OCI-LY7 (cell line): ENCODE measurements at regions not wholly inside any gene's neighbourhood (a gene's known extent, or its start where the extent isn't known, plus 50 kb on each side); places are given as distances from the start of the nearest gene placed in this dataset.

ENCODE experiments used
- BruUV-seq: library from RNA; stranded (reverse); fragments of 400-500 nt; replicated peaks from 2 replicates; lab custom pipeline; 2021; lab: Mats Ljungman, UMichigan
- CTCF ChIA-PET: fragments of 300-600 bp; sonication (Branson Sonifier 250); formaldehyde crosslinking; loops from one replicate; lab custom pipeline; 2022; ENCODE audit warnings: antibody characterized with exemption; ENCODE audit not compliant: unreplicated experiment; lab: Charles Lee
- POLR2A ChIA-PET: fragments of 300-600 bp; sonication (Branson Sonifier 250); formaldehyde crosslinking; loops from one replicate; lab custom pipeline; 2022; ENCODE audit warnings: antibody characterized with exemption; lab: Charles Lee
- DNase-seq: peaks from one replicate; pipeline ENCODE4 v3.0.0-alpha.2; 2015; ENCODE audit warnings: low spot score
- H2AFZ ChIP-seq: fragments of 200-600 bp; sonication (generic), shearing (Covaris generic); 2 replicates; pipeline ENCODE4 v1.6.1; 2014; ENCODE audit warnings: mild to moderate bottlenecking, antibody characterized with exemption, low read length, moderate library complexity
- H3K27ac ChIP-seq: fragments of 200-600 bp; sonication (generic); 2 replicates; pipeline ENCODE4 v1.5.1; 2014; ENCODE audit warnings: mixed run types, low read depth, mild to moderate bottlenecking, moderate library complexity, low read length, inconsistent platforms; ENCODE audit not compliant: poor library complexity, severe bottlenecking
- H3K36me3 ChIP-seq: fragments of 200-600 bp; sonication (generic); 2 replicates; pipeline ENCODE4 v1.6.1; 2014; ENCODE audit warnings: mild to moderate bottlenecking, antibody characterized with exemption, low read length, moderate library complexity, mixed read lengths; ENCODE audit not compliant: insufficient read depth
- H3K4me1 ChIP-seq: fragments of 200-600 bp; sonication (generic); 2 replicates; pipeline ENCODE4 v1.5.1; 2014; ENCODE audit warnings: mild to moderate bottlenecking, low read length; ENCODE audit not compliant: insufficient read depth, poor library complexity, severe bottlenecking
- H3K4me2 ChIP-seq: fragments of 200-600 bp; sonication (generic); 2 replicates; pipeline ENCODE4 v1.6.1; 2014; ENCODE audit warnings: mild to moderate bottlenecking, low read length
- H3K4me3 ChIP-seq: fragments of 200-600 bp; sonication (generic); 2 replicates; pipeline ENCODE4 v1.5.1; 2014; ENCODE audit warnings: mild to moderate bottlenecking, low read depth, low read length; ENCODE audit not compliant: poor library complexity, severe bottlenecking
- H3K79me2 ChIP-seq: fragments of 200-600 bp; sonication (generic); 2 replicates; pipeline ENCODE4 v1.6.1; 2016; ENCODE audit warnings: low read depth, mild to moderate bottlenecking, low read length, moderate library complexity, mixed read lengths; ENCODE audit not compliant: insufficient read depth
- H3K9me2 ChIP-seq: fragments of 200-600 bp; sonication (generic); 2 replicates; pipeline ENCODE4 v1.6.1; 2016; ENCODE audit warnings: mild to moderate bottlenecking, low read length, mixed read lengths; ENCODE audit not compliant: insufficient read depth
- H3K9me3 ChIP-seq: fragments of 200-600 bp; sonication (generic); 2 replicates; pipeline ENCODE4 v1.6.1; 2014; ENCODE audit warnings: mild to moderate bottlenecking, mixed run types, low read length, mixed read lengths
- H4K20me1 ChIP-seq: fragments of 200-600 bp; sonication (generic); 2 replicates; pipeline ENCODE4 v1.6.1; 2014; ENCODE audit warnings: mild to moderate bottlenecking, antibody characterized with exemption, low read length, moderate library complexity, mixed read lengths; ENCODE audit not compliant: insufficient read depth
- CTCF ChIP-seq: fragments of 200-600 bp; sonication (generic); conservative IDR thresholded peaks from 2 replicates; pipeline ENCODE4 v1.5.1; 2014; ENCODE audit warnings: mild to moderate bottlenecking, antibody characterized with exemption, low read length, moderate library complexity, mixed read lengths
- EZH2phosphoT487 ChIP-seq: fragments of 200-600 bp; sonication (generic); IDR thresholded peaks from 2 replicates; pipeline ENCODE4 v1.6.1; 2018; ENCODE audit warnings: low read depth, borderline replicate concordance, mild to moderate bottlenecking, mixed run types, antibody characterized with exemption, low read length, moderate library complexity, mixed read lengths
- intact Hi-C: fragments of 100-400 bp; cut with micrococcal nuclease; formaldehyde crosslinking; loops from one replicate; pipeline ENCODE4 v1.10.0; 2022; ENCODE audit not compliant: unreplicated experiment

DNA sequence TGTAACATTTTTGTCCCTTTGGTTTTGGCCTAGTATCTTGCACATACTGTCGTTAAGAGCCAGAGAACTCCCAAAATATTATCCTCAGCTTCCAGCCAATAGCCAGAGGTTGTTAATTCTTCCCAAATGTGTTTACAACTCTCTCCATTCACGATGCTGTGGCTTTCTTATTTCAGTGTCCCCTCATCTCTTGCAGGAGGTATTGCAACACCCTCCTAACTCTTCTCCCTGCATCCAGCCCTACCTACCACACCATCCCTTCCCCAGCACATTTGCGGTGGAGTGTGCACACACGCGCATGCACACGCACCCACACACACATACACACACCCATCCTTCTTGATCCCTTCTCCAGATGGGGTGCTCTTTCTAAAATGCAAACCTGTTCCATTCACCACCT, 75.6 kb upstream of the LMO2 start:
- Histone ChIP-seq H3K4me2 (no peak overlapping the region), H4K20me1 (no peaks in the 10 kb centered on the region), H3K9me2 (no peaks in the 10 kb centered on the region), H3K4me1 (no peaks in the 10 kb centered on the region), H3K9me3 (no peaks in the 10 kb centered on the region), H3K27ac (no peak overlapping the region), H3K36me3 (no peaks in the 10 kb centered on the region), H2AFZ (no peak overlapping the region), H3K79me2 (no peaks in the 10 kb centered on the region), H3K4me3 (no peak overlapping the region)
- CTCF ChIA-PET = no interaction called here
- intact Hi-C loops = no loop called here
- TF ChIP-seq CTCF = no peak
- TF ChIP-seq EZH2phosphoT487 = no peak
- BruUV-seq = no TSS peak
- no peak for DNase-seq
- POLR2A ChIA-PET = interaction anchor here (0.7 kb wide), 3 partner anchors 27 to 109 kb away, joined by 3 read pairs; partner anchors contain the start of gene LMO2

DNA sequence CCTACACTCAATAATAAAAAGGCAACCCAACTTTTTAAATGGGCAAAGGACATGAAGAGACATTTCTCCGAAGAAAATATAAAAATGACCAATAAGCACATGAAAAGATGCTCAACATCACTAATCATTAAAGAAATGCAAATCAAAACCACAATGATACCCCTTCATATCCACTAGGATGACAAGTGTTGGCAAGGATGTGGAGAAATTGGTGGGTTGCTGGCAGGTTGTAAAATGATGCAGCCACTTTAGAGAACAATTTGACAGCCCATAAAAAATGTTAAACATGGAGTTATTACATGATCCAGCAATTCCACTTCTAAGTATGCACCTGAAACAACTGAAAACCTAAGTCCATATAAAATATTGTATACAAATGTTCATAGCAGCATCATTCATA, 73.2 kb upstream of the LMO2 start:
- H3K79me2 ChIP-seq = no peaks in the 10 kb centered on the region
- TF ChIP-seq EZH2phosphoT487 = no peak
- no peak for TF ChIP-seq CTCF
- DNase-seq = no peak

DNA sequence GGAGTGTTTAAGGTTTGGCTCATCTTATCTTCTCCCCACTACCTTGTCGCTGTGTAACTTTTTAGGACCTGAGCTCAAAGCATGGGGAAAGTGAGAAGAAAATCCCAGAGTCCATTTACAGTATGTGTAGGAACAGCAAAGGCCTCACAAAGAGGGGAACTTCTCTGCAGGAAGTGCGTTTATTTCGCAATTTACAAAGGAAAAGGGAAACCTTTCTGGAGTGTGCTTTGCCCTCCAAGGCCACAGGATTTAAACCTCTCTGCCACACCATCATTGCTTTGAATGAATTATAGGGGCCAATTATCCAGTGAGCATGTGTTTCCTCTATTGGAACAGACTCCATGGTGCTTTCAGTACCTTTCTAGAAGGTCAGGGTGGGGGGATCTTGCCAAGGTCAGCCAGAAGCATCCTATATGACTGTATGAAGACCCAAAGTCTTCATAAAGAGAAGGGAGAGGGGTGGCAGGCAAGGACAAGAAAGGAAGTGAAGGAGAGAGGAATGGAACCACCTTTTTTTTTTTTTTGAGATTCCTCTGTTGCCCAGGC, 68.1 kb upstream of the LMO2 start:
- no peaks in the 10 kb centered on the region for H3K9me2 ChIP-seq
- DNase-seq = no peak
- BruUV-seq = no TSS peak
- H4K20me1 ChIP-seq = no peaks in the 10 kb centered on the region
- ChIA-PET CTCF (no interaction called here), POLR2A (interaction anchor here (0.6 to 0.7 kb wide), 4 partner anchors 40 to 1998 kb away, joined by 3 to 5 read pairs (median 4); no protein-coding TSS in a partner anchor)
- H2AFZ ChIP-seq = no peak overlapping the region
- no peak for TF ChIP-seq EZH2phosphoT487
- no peak for TF ChIP-seq CTCF
- H3K4me3 ChIP-seq = no peak overlapping the region
- H3K27ac ChIP-seq = no peak overlapping the region
- H3K4me2 ChIP-seq = no peak overlapping the region
- H3K4me1 ChIP-seq = no peaks in the 10 kb centered on the region
- H3K79me2 ChIP-seq = no peaks in the 10 kb centered on the region
- no peaks in the 10 kb centered on the region for H3K9me3 ChIP-seq
- intact Hi-C loops = no loop called here
- no peaks in the 10 kb centered on the region for H3K36me3 ChIP-seq

More for the DNA sequence above, 73.2 kb upstream of the LMO2 start:
- ChIA-PET CTCF (no interaction called here), POLR2A (no interaction called here)
- BruUV-seq = no TSS peak
- no peak overlapping the region for H3K27ac ChIP-seq
- no peaks in the 10 kb centered on the region for H4K20me1 ChIP-seq
- no peak overlapping the region for H2AFZ ChIP-seq
- no peaks in the 10 kb centered on the region for H3K9me3 ChIP-seq
- H3K4me1 ChIP-seq = no peaks in the 10 kb centered on the region
- H3K36me3 ChIP-seq = no peaks in the 10 kb centered on the region
- no peak overlapping the region for H3K4me2 ChIP-seq
- no peak overlapping the region for H3K4me3 ChIP-seq
- intact Hi-C loops = no loop called here
- H3K9me2 ChIP-seq = no peaks in the 10 kb centered on the region
